ENCODE measurements at regions not wholly inside any gene's neighbourhood (a gene's known extent, or its start where the extent isn't known, plus 50 kb on each side); places are given as distances from the start of the nearest gene placed in this dataset.
A peak's percentile ranks its signal among the peaks of the same experiment; 100 is the strongest.

GRCh38 chr15:35975941-35976340 is 430.0 kb upstream of the DPH6 start:
- H3K79me1 ChIP-seq (ENCODE audit: insufficient read depth, low read depth, low read length, poor library complexity, severe bottlenecking) = no peaks in the 10 kb centered on the region
- H2BK15ac ChIP-seq (ENCODE audit: low read depth, low read length) = no peak overlapping the region
- no peak overlapping the region for H2BK120ac ChIP-seq (ENCODE audit: low read depth, low read length, poor library complexity, severe bottlenecking)
- no peak overlapping the region for H2BK20ac ChIP-seq (ENCODE audit: low read depth, low read length, poor library complexity, severe bottlenecking)
- H3K4me1 ChIP-seq (ENCODE audit: insufficient read depth, low read length) = no peaks in the 10 kb centered on the region
- H3K79me2 ChIP-seq (ENCODE audit: insufficient read depth, low read length) = no peaks in the 10 kb centered on the region
- no peak for TF ChIP-seq CTCF (conservative IDR thresholded peaks at IDR 0.05)
- H3T11ph ChIP-seq (ENCODE audit: low read length) = no peak overlapping the region
- H2AK5ac ChIP-seq (ENCODE audit: insufficient read length, low read length) = no peak overlapping the region
- H4K91ac ChIP-seq (ENCODE audit: insufficient read length, low read depth, low read length) = no peak overlapping the region
- no peak overlapping the region for H3K23ac ChIP-seq (ENCODE audit: insufficient read length, low read depth, low read length)
- no peak overlapping the region for H3K4me3 Mint-ChIP-seq
- H4K20me1 ChIP-seq (ENCODE audit: control insufficient read depth, insufficient read depth, insufficient read length) = no peaks in the 10 kb centered on the region
- no peak overlapping the region for H3K18ac ChIP-seq (ENCODE audit: insufficient read length, low read depth, low read length)
- peaks cover 20 to 24% of the 10 kb centered on the region in 2 experiments for H3K4me1 Mint-ChIP-seq
- no peak overlapping the region for H3K14ac ChIP-seq (ENCODE audit: insufficient read depth, low read length)
- H2BK12ac ChIP-seq (ENCODE audit: insufficient read length, low read depth, low read length) = no peak overlapping the region
- no peaks in the 10 kb centered on the region for H3K36me3 Mint-ChIP-seq (ENCODE audit: insufficient read depth in 1 of 3, low read depth in 3 of 3)
- no peaks in the 10 kb centered on the region for H3K27me3 ChIP-seq (ENCODE audit: insufficient read depth, low read length)
- WGBS (ENCODE audit: extremely low coverage, insufficient read length, low lambda C conversion rate) = no CpG with 5 or more reads among the region's 4 CpGs
- H3K9me3 Mint-ChIP-seq = no peaks in the 10 kb centered on the region
- no peak overlapping the region for H2AFZ ChIP-seq (ENCODE audit: low read length)
- no peak overlapping the region for H3K9ac ChIP-seq (ENCODE audit: extremely low read depth, insufficient read length, low read length)
- H4K5ac ChIP-seq (ENCODE audit: insufficient read length, low read depth, low read length) = no peak overlapping the region
- no peaks in the 10 kb centered on the region for H3K27me3 Mint-ChIP-seq (ENCODE audit: low read depth)
- H4K8ac ChIP-seq (replicated peaks; ENCODE audit: insufficient read length, low read depth, low read length) = no peak overlapping the region
- DNase-seq = no peak
- H3K27ac ChIP-seq (ENCODE audit: insufficient read length, low read depth, low read length) = no peak overlapping the region
- H2BK5ac ChIP-seq (ENCODE audit: insufficient read length, low read length) = no peak overlapping the region
- peak overlapping the region in 2 of 3 experiments; percentile 16 to 32; a peak in 2 of 7 replicates for H3K27ac Mint-ChIP-seq
- H3K56ac ChIP-seq (ENCODE audit: insufficient read length, low read depth, low read length) = no peak overlapping the region
- no peak overlapping the region for H3K4ac ChIP-seq (ENCODE audit: low read depth, low read length)
- no peaks in the 10 kb centered on the region for H3K23me2 ChIP-seq (ENCODE audit: insufficient read length, low read depth, low read length, poor library complexity, severe bottlenecking)
- H3K4me2 ChIP-seq (ENCODE audit: insufficient read depth, insufficient read length, low read length) = no peak overlapping the region
- H3K9me3 ChIP-seq (ENCODE audit: control insufficient read depth, low read depth, low read length) = no peaks in the 10 kb centered on the region

All from H9 (cell line).